NCI-H1417 treated with DMSO at 0.1 percent for 48 hours (cell line): ENCODE measurements at regions not wholly inside any gene's neighbourhood (a gene's known extent, or its start where the extent isn't known, plus 50 kb on each side); places are given as distances from the start of the nearest gene placed in this dataset.
"Not testable (repeated sequence)": the region's sequence is repeated elsewhere in the genome, so short reads cannot be mapped to it uniquely, and the experiment has no call there.

ENCODE experiments used
- DNase-seq: peaks from one replicate; lab custom pipeline; 2025; lab: John Stamatoyannopoulos, UW

- DNase-seq: no peak
Observed at GRCh38 chr5:106814961-106815360, 855.8 kb downstream of the EFNA5 start.

- no peak for DNase-seq
Observed at GRCh38 chr5:106801554-106801953, 869.2 kb downstream of the EFNA5 start.

GRCh38 chr5:106797996-106798395 lies 872.7 kb downstream of the EFNA5 start:
- no peak for DNase-seq

- no peak for DNase-seq
Observed at GRCh38 chr5:106796081-106796480, 874.7 kb downstream of the EFNA5 start.

GRCh38 chr5:106784846-106785245 lies 885.9 kb downstream of the EFNA5 start:
- DNase-seq: no peak

GRCh38 chr5:106780355-106780754 lies 890.4 kb downstream of the EFNA5 start:
- DNase-seq: no peak

- DNase-seq: not testable (repeated sequence)
Observed at GRCh38 chr5:106776515-106776914, 894.2 kb downstream of the EFNA5 start.

GRCh38 chr5:106768392-106768791 lies 902.3 kb downstream of the EFNA5 start:
- DNase-seq: no peak

GRCh38 chr5:106766916-106767315 lies 903.8 kb downstream of the EFNA5 start:
- no peak for DNase-seq

- no peak for DNase-seq
Observed at GRCh38 chr5:106759581-106759980, 911.2 kb downstream of the EFNA5 start.

- DNase-seq: no peak
Observed at GRCh38 chr5:106759152-106759551, 911.6 kb downstream of the EFNA5 start.

GRCh38 chr5:106757672-106758071 lies 913.1 kb downstream of the EFNA5 start:
- DNase-seq: no peak

- no peak for DNase-seq
Observed at GRCh38 chr5:106755789-106756188, 914.9 kb downstream of the EFNA5 start.

- DNase-seq: no peak
Observed at GRCh38 chr5:106755066-106755465, 915.7 kb downstream of the EFNA5 start.

GRCh38 chr5:106749826-106750225 lies 920.9 kb downstream of the EFNA5 start:
- DNase-seq: no peak

- DNase-seq: no peak
Observed at GRCh38 chr5:106739127-106739526, 931.6 kb downstream of the EFNA5 start.

GRCh38 chr5:106737111-106737510 lies 933.6 kb downstream of the EFNA5 start:
- DNase-seq: no peak

GRCh38 chr5:106732624-106733023 lies 938.1 kb downstream of the EFNA5 start:
- no peak for DNase-seq

- DNase-seq: no peak
Observed at GRCh38 chr5:106730912-106731311, 939.8 kb downstream of the EFNA5 start.

GRCh38 chr5:106730506-106730905 lies 940.2 kb downstream of the EFNA5 start:
- DNase-seq: no peak

- DNase-seq: no peak
Observed at GRCh38 chr5:106728208-106728607, 942.5 kb downstream of the EFNA5 start.

- DNase-seq: no peak
Observed at GRCh38 chr5:106727071-106727470, 943.7 kb downstream of the EFNA5 start.

GRCh38 chr5:106720367-106720766 lies 950.4 kb downstream of the EFNA5 start:
- no peak for DNase-seq

GRCh38 chr5:106699796-106700195 lies 970.9 kb downstream of the EFNA5 start:
- DNase-seq: no peak

GRCh38 chr5:106699198-106699597 lies 971.5 kb downstream of the EFNA5 start:
- DNase-seq: no peak
